Transverse colon (tissue), 4 donors: ENCODE measurements at regions not wholly inside any gene's neighbourhood (a gene's known extent, or its start where the extent isn't known, plus 50 kb on each side); places are given as distances from the start of the nearest gene placed in this dataset.

Source experiments
- DNase-seq: peaks from one replicate; pipeline ENCODE4 v3.0.0-alpha.2; 2019
- H3K27ac ChIP-seq, 4 donors: fragments of 200-600 bp; sonication (generic); 2 replicates each; pipeline ENCODE4 v1.5.1; 2016 to 2018; ENCODE audit warnings: inconsistent platforms in 4 of 4
- H3K27me3 ChIP-seq: fragments of 200-600 bp; sonication (generic); 2 replicates; pipeline ENCODE4 v1.5.1; 2017; ENCODE audit warnings: inconsistent platforms
- H3K36me3 ChIP-seq, 4 donors: fragments of 200-600 bp; sonication (generic); 2 replicates each; pipeline ENCODE4 v1.5.1; 2017 to 2019; ENCODE audit warnings: inconsistent platforms in 4 of 4
- H3K4me1 ChIP-seq, 4 donors: fragments of 200-600 bp; sonication (generic); 2 replicates each; pipeline ENCODE4 v1.5.1; 2017 to 2020; ENCODE audit warnings: inconsistent platforms in 4 of 4
- H3K4me3 ChIP-seq, 4 donors: fragments of 200-600 bp; sonication (generic); 1 replicate in 1 of 4; 2 replicates in 3 of 4; pipeline versions ENCODE4 v1.5.1 to v1.6.1; 2017 to 2019; ENCODE audit warnings: inconsistent platforms in 4 of 4
- H3K9me3 ChIP-seq, 2 donors: fragments of 200-600 bp; sonication (generic); 2 replicates each; pipeline ENCODE4 v1.5.1; 2017 to 2019; ENCODE audit warnings: inconsistent platforms in 2 of 2
- CTCF ChIP-seq, 5 experiments: fragments of 200-600 bp in 3 of 5; fragments of 450-650 bp in 2 of 5; sonication (generic) in 3 of 5; IDR thresholded peaks; 1 replicate in 2 of 5; 2 replicates in 3 of 5; pipeline ENCODE4 v1.5.1; 2016 to 2017; ENCODE audit warnings: antibody characterized with exemption in 5 of 5, inconsistent platforms in 3 of 5, mild to moderate bottlenecking in 2 of 5, moderate library complexity in 1 of 5
- EP300 ChIP-seq: sonication (generic); formaldehyde crosslinking; IDR thresholded peaks from one replicate; pipeline ENCODE4 v1.6.1; 2017; ENCODE audit warnings: antibody characterized with exemption, low read depth
- POLR2A ChIP-seq: fragments of 450-650 bp; IDR thresholded peaks from one replicate; pipeline ENCODE4 v1.6.1; 2016; ENCODE audit warnings: antibody characterized with exemption, mild to moderate bottlenecking, moderate library complexity
- POLR2AphosphoS5 ChIP-seq, 3 donors: sonication (generic); formaldehyde crosslinking; IDR thresholded peaks; one replicate each; pipeline ENCODE4 v1.6.1; 2016; ENCODE audit warnings: antibody characterized with exemption in 3 of 3
- WGBS, 2 donors: methylation state at CpG; one replicate each; pipeline ENCODE4 v1.1.5; 2018; ENCODE audit warnings: low coverage in 1 of 2; 5-methylcytosine and 5-hydroxymethylcytosine counted together
- in situ Hi-C, 4 donors: fragments of 200-750 bp; cut with MboI; loops; one replicate each; pipeline versions ENCODE4 v1.15.0 to v1.15.1; 2017; ENCODE audit warnings: low sequenced_read_pairs in 3 of 4, low pct_ligation_motif_present in 1 of 4, low pct_unique_long_range_greater_than_20kb in 1 of 4
- intact Hi-C: fragments of 100-400 bp; cut with DNase I; formaldehyde crosslinking; loops from one replicate; pipeline ENCODE4 v1.15.1; 2023; ENCODE audit warnings: low total_unique reads

- in situ Hi-C loops (no loop called here), intact Hi-C loops (no loop called here)
- peaks cover 21% of the 10 kb centered on the region for H3K27me3 ChIP-seq
- no peak for TF ChIP-seq EP300
- no peak for TF ChIP-seq CTCF (IDR thresholded peaks at IDR 0.05)
- TF ChIP-seq POLR2A, result no peak
- no peak for TF ChIP-seq POLR2AphosphoS5 (IDR thresholded peaks at IDR 0.05)
- no peaks in the 10 kb centered on the region for H3K36me3 ChIP-seq
- no peaks in the 10 kb centered on the region for H3K4me1 ChIP-seq
- DNase-seq, result no peak
- no peaks in the 10 kb centered on the region for H3K9me3 ChIP-seq
- H3K4me3 ChIP-seq, result no peak overlapping the region
- H3K27ac ChIP-seq, result no peak overlapping the region
- WGBS, 2 donors, result 86% methylated on average over 18 of the region's 20 CpGs; no CpG with 5 or more reads in 1 of the 2 donors
Measured at GRCh38 chr1:2893473-2894120, 92.1 kb upstream of the TTC34 start.

DNA sequence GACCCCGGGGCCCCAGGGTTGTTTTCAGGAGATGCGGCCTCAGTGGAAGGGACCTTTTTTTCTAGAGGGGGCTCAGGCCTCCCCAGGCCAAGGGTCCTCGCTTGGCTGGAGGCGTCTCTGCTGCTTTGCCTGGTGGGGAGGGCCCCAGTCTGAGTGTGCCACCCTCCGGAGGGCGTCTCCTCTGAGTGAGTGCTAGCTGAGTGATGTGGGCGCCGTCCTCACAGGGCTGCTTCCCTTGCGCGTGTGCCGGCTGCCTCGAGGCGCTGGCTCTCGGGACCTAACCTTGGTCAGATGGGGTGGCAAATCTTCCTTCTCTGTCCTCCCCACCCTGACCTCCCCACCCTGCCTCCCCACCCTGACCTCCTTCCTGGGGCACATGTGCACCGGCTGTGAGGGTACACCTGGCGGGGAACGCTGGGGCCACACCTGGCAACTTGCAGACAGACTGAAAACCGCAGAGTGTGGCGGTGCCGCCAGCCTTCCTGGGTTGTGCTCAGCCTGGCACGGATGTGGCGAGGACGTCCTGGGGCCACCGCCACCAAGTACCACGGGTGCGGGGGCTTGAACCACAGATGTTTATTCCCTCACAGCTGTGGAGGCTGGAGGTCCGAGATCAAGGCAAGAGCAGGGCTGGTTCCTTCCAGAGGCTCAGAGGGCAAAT lies 93.0 kb upstream of the TTC34 start:
- 82% methylated on average over 27 of the region's 27 CpGs; no CpG with 5 or more reads in 1 of the 2 donors for WGBS, 2 donors
- DNase-seq, result no peak

GRCh38 chr1:2896824-2897223 lies 95.3 kb upstream of the TTC34 start:
- in situ Hi-C loops (no loop called here), intact Hi-C loops (no loop called here)
- Histone ChIP-seq H3K27ac (no peak overlapping the region), H3K4me1 (no peaks in the 10 kb centered on the region), H3K36me3 (no peaks in the 10 kb centered on the region), H3K9me3 (no peaks in the 10 kb centered on the region), H3K4me3 (no peak overlapping the region), H3K27me3 (peaks cover 5% of the 10 kb centered on the region)
- no peak for DNase-seq
- 94 to 100% methylated on average over 3 to 7 of the region's 7 CpGs for WGBS, 2 donors
- TF ChIP-seq CTCF (IDR thresholded peaks at IDR 0.05) (no peak), POLR2AphosphoS5 (IDR thresholded peaks at IDR 0.05) (no peak), POLR2A (no peak), EP300 (no peak)

More for the DNA sequence above, 93.0 kb upstream of the TTC34 start:
- Histone ChIP-seq H3K27me3 (peaks cover 12% of the 10 kb centered on the region), H3K4me3 (no peak overlapping the region), H3K36me3 (no peaks in the 10 kb centered on the region), H3K4me1 (no peaks in the 10 kb centered on the region), H3K9me3 (no peaks in the 10 kb centered on the region), H3K27ac (no peak overlapping the region)
- TF ChIP-seq POLR2A, result no peak
- no peak for TF ChIP-seq EP300
- no peak for TF ChIP-seq CTCF (IDR thresholded peaks at IDR 0.05)
- TF ChIP-seq POLR2AphosphoS5 (IDR thresholded peaks at IDR 0.05), result no peak
- in situ Hi-C loops (no loop called here), intact Hi-C loops (no loop called here)

- WGBS, 2 donors, result 92% methylated on average over 18 of the region's 19 CpGs; no CpG with 5 or more reads in 1 of the 2 donors
- H3K9me3 ChIP-seq, result no peaks in the 10 kb centered on the region
- peaks cover 18% of the 10 kb centered on the region for H3K27me3 ChIP-seq
- no peak for DNase-seq
- intact Hi-C loops (no loop called here), in situ Hi-C loops (no loop called here)
- H3K4me3 ChIP-seq, result no peak overlapping the region
- no peak for TF ChIP-seq CTCF (IDR thresholded peaks at IDR 0.05)
- no peak for TF ChIP-seq EP300
- no peak for TF ChIP-seq POLR2AphosphoS5 (IDR thresholded peaks at IDR 0.05)
- no peak for TF ChIP-seq POLR2A
- no peaks in the 10 kb centered on the region for H3K36me3 ChIP-seq
- no peak overlapping the region for H3K27ac ChIP-seq
- no peaks in the 10 kb centered on the region for H3K4me1 ChIP-seq
Measured at GRCh38 chr1:2903226-2903625, 101.7 kb upstream of the TTC34 start.
